SJCRH30 (cell line): ENCODE measurements at regions not wholly inside any gene's neighbourhood (a gene's known extent, or its start where the extent isn't known, plus 50 kb on each side); places are given as distances from the start of the nearest gene placed in this dataset.
A peak's percentile ranks its signal among the peaks of the same experiment; 100 is the strongest.
"Not testable (repeated sequence)": the region's sequence is repeated elsewhere in the genome, so short reads cannot be mapped to it uniquely, and the experiment has no call there.

Experiments
- DNase-seq, 2 experiments: peaks; one replicate each; pipeline ENCODE4 v3.0.0-alpha.2; 2015 to 2020
- H3K27ac ChIP-seq: fragments of 250-450 bp; sonication (Bioruptor Pico); 2 replicates; pipeline ENCODE4 v1.5.1; 2020; ENCODE audit warnings: mild to moderate bottlenecking, moderate library complexity
- H3K27me3 ChIP-seq: fragments of 250-450 bp; sonication (Bioruptor Pico); 2 replicates; pipeline ENCODE4 v1.5.1; 2020; ENCODE audit warnings: mild to moderate bottlenecking, moderate library complexity
- H3K36me3 ChIP-seq: fragments of 250-450 bp; sonication (Bioruptor Pico); 2 replicates; pipeline ENCODE4 v1.5.1; 2020; ENCODE audit warnings: mild to moderate bottlenecking, moderate library complexity
- H3K4me1 ChIP-seq: fragments of 250-450 bp; sonication (Bioruptor Pico); 2 replicates; pipeline ENCODE4 v1.5.1; 2020; ENCODE audit warnings: mild to moderate bottlenecking, moderate library complexity
- H3K4me3 ChIP-seq: fragments of 250-450 bp; sonication (Bioruptor Pico); 2 replicates; pipeline ENCODE4 v1.5.1; 2020; ENCODE audit warnings: mild to moderate bottlenecking, moderate library complexity
- H3K9me3 ChIP-seq: fragments of 250-450 bp; sonication (Bioruptor Pico); replicated peaks from 2 replicates; pipeline ENCODE4 v1.5.1; 2020; ENCODE audit warnings: mild to moderate bottlenecking, moderate library complexity

DNA sequence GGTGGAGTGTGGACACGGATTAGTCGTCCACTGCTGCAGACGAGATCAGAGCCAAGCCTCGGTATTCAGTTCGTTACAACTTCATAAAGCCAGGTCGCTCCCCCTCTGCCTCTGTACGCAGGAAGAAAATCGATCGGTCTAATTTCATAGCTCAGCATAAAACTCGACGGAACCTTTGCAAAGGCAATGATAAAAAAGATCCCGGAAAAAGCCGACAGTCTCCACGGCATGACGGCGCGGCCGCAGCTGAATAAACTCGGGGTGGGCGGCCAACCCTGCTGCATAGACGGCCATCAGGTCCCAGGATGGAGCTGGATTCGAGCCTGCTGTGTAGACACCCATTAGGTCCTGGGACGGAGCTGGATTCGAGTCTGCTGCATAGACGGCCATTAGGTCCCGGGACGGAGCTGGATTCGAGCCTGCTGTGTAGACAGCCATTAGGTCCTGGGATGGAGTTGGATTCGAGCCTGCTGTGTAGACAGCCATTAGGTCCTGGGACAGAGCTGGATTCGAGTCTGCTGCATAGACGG is 113.8 kb upstream of the PPP2R3B start:
- no peaks in the 10 kb centered on the region for H3K9me3 ChIP-seq
- no peak overlapping the region for H3K27ac ChIP-seq
- no peak overlapping the region for H3K4me3 ChIP-seq
- H3K4me1 ChIP-seq: no peaks in the 10 kb centered on the region
- no peak for DNase-seq
- no peaks in the 10 kb centered on the region for H3K27me3 ChIP-seq
- H3K36me3 ChIP-seq: no peaks in the 10 kb centered on the region

- no peak for DNase-seq
- Histone ChIP-seq H3K27me3 (no peaks in the 10 kb centered on the region), H3K4me3 (no peak overlapping the region)
Observed at GRCh38 chrX:506341-506740, 119.6 kb upstream of the PPP2R3B start.

GRCh38 chrX:508163-508562 is 121.5 kb upstream of the PPP2R3B start:
- no peak overlapping the region for H3K4me3 ChIP-seq
- no peak overlapping the region for H3K27ac ChIP-seq
- no peaks in the 10 kb centered on the region for H3K36me3 ChIP-seq
- no peaks in the 10 kb centered on the region for H3K27me3 ChIP-seq
- H3K4me1 ChIP-seq: no peaks in the 10 kb centered on the region
- DNase-seq: no peak
- H3K9me3 ChIP-seq: no peaks in the 10 kb centered on the region

More at GRCh38 chrX:506341-506740, 119.6 kb upstream of the PPP2R3B start:
- no peaks in the 10 kb centered on the region for H3K36me3 ChIP-seq
- no peaks in the 10 kb centered on the region for H3K9me3 ChIP-seq
- no peak overlapping the region for H3K27ac ChIP-seq
- H3K4me1 ChIP-seq: no peaks in the 10 kb centered on the region

DNA sequence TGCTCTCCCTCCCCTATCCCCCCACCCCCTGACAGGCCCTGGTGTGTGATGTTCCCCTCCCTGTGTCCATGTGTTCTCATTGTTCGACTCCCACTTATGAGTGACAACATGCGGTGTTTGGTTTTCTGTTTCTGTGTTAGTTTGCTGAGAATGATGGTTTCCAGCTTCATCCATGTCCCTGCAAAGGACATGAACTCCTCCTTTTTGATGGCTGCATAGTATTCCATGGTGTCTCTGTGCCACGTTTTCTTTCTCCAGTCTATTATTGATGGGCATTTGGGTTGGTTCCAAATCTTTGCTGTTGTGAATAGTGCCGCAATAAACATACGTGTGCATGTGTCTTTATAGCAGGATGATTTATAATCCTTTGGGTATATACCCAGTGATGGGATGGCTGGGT is 121.8 kb upstream of the SHOX start:
- H3K27me3 ChIP-seq, H3K36me3 ChIP-seq, H3K27ac ChIP-seq, H3K4me3 ChIP-seq, DNase-seq, H3K4me1 ChIP-seq, H3K9me3 ChIP-seq: not testable (repeated sequence)

- not testable (repeated sequence) for H3K27ac ChIP-seq, DNase-seq, H3K4me1 ChIP-seq, H3K36me3 ChIP-seq, H3K9me3 ChIP-seq, H3K27me3 ChIP-seq, H3K4me3 ChIP-seq
Observed at GRCh38 chrX:511089-511488, 119.5 kb upstream of the SHOX start.

DNA sequence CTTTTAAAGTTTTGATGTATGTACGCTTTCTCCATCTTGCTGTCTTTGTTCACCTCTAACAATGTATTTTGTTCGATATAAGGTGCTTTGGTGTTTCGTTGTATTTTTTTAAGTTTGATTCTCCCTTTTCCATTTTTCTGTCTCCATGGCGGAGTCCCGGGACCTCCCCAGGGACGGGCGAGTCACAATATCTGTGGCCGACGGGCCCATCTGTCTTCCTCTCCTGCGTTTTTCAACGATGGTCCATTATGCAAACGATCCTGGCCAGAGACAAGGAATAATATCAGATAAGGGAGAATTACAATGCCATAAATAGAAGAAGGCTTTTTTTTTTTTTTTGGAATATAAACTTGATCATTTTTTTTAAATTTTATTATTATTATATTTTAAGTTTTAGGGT is 112.3 kb upstream of the SHOX start:
- Histone ChIP-seq H3K36me3 (no peaks in the 10 kb centered on the region), H3K27ac (no peak overlapping the region), H3K4me1 (no peaks in the 10 kb centered on the region), H3K27me3 (no peaks in the 10 kb centered on the region), H3K9me3 (no peaks in the 10 kb centered on the region), H3K4me3 (no peak overlapping the region)
- no peak for DNase-seq

GRCh38 chrX:519741-520140 is 110.8 kb upstream of the SHOX start:
- H3K27me3 ChIP-seq: no peaks in the 10 kb centered on the region
- H3K36me3 ChIP-seq: no peaks in the 10 kb centered on the region
- DNase-seq: peak in 1 of 2 experiments; percentile 6
- no peaks in the 10 kb centered on the region for H3K4me1 ChIP-seq
- H3K9me3 ChIP-seq: no peaks in the 10 kb centered on the region
- no peak overlapping the region for H3K27ac ChIP-seq
- no peak overlapping the region for H3K4me3 ChIP-seq

DNA sequence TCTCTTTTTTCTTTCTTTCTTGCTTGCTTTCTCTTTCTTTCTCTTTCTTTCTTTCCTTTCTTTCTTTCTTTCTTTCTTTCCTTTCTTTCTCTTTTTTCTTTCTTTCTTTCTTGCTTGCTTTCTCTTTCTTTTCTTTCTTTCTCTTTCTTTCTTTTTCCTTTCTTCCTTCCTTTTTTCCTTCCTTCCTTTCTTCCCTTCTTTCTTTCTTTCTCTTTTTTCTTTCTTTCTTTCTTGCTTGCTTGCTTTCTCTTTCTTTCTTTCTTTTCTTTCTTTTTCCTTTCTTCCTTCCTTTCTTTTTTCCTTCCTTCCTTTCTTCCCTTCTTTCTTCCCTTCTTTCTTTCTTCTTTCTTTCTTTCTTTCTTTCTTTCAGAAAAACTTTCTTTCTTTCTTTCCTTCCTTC is 108.1 kb upstream of the SHOX start:
- no peaks in the 10 kb centered on the region for H3K27me3 ChIP-seq
- no peak for DNase-seq
- no peaks in the 10 kb centered on the region for H3K36me3 ChIP-seq
- H3K27ac ChIP-seq: no peak overlapping the region
- no peak overlapping the region for H3K4me3 ChIP-seq
- no peaks in the 10 kb centered on the region for H3K4me1 ChIP-seq
- no peaks in the 10 kb centered on the region for H3K9me3 ChIP-seq

- no peaks in the 10 kb centered on the region for H3K9me3 ChIP-seq
- no peak overlapping the region for H3K27ac ChIP-seq
- no peaks in the 10 kb centered on the region for H3K36me3 ChIP-seq
- H3K27me3 ChIP-seq: no peaks in the 10 kb centered on the region
- no peak for DNase-seq
- no peak overlapping the region for H3K4me3 ChIP-seq
- H3K4me1 ChIP-seq: no peaks in the 10 kb centered on the region
Observed at GRCh38 chrX:525134-525533, 105.5 kb upstream of the SHOX start.

GRCh38 chrX:526295-527224 is 104.0 kb upstream of the SHOX start:
- Histone ChIP-seq H3K4me1 (no peaks in the 10 kb centered on the region), H3K36me3 (no peaks in the 10 kb centered on the region), H3K4me3 (no peak overlapping the region), H3K27me3 (no peaks in the 10 kb centered on the region), H3K9me3 (no peaks in the 10 kb centered on the region), H3K27ac (no peak overlapping the region)
- peak in 1 of 2 experiments; percentile 7 for DNase-seq

DNA sequence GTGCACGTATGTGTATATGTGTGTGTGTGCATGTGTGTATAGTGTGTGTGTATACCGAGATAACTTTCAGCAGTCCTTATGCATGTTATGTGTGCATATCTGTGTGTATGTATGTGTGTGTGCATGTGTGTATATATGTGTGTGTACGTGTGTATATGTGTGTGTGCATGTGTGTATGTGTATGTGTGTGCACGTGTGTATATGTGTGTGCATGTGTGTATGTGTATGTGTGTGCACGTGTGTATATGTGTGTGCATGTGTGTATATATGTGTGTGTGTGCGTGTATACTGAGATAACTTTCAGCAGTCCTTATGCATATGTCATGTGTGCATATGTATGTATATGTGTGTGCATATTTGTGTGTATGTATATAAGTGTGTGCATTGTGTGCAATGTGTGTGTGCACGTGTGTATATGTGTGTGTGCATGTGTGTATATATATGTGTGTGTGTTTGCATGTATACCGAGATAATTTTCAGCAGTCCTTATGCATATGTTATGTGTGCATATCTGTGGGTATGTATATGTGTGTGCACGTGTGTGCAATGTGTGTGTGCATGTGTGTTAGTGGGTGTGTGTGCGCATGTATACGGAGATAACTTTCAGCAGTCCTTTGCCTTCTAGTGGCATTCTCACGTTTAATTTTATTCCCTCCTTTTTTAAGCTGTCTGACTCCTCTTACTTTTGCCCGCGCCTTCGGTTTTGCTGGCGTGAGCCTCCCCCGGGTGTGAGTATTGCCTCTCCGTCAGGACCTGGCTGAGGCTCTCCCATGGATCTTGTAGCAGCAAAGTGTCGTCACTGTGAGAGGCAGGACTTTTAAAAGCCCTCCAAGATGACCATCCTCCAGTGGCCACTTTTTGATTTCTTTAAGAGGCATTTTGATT is 99.6 kb upstream of the SHOX start:
- DNase-seq: no peak
- H3K4me3 ChIP-seq: no peak overlapping the region
- H3K36me3 ChIP-seq: no peaks in the 10 kb centered on the region
- H3K4me1 ChIP-seq: no peaks in the 10 kb centered on the region
- no peaks in the 10 kb centered on the region for H3K9me3 ChIP-seq
- H3K27ac ChIP-seq: no peak overlapping the region
- no peaks in the 10 kb centered on the region for H3K27me3 ChIP-seq

GRCh38 chrX:531611-531936 is 99.0 kb upstream of the SHOX start:
- Histone ChIP-seq H3K9me3 (no peaks in the 10 kb centered on the region), H3K36me3 (no peaks in the 10 kb centered on the region), H3K4me3 (no peak overlapping the region), H3K27ac (no peak overlapping the region), H3K27me3 (no peaks in the 10 kb centered on the region), H3K4me1 (no peaks in the 10 kb centered on the region)
- DNase-seq: no peak

DNA sequence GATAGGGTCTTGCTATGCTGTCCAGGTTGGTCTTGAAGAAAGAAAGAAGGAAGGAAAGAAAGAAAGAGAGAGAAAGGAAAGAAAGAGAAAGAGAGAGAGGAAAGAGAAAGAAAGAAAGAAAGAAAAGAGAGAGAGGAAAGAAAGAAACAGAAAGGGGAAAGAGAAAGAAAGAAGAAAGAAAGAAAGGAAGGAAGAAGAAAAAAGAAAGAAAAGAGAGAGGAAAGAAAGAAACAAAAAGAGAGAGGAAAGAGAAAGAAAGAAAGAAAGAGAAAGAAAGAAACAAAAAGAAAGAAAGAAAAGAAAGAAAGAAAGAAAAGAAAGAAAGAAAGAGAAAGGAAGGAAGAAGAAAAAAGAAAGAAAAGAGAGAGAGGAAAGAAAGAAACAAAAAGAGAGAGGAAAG is 95.8 kb upstream of the SHOX start:
- no peak overlapping the region for H3K27ac ChIP-seq
- no peak overlapping the region for H3K4me3 ChIP-seq
- no peaks in the 10 kb centered on the region for H3K27me3 ChIP-seq
- no peaks in the 10 kb centered on the region for H3K36me3 ChIP-seq
- no peaks in the 10 kb centered on the region for H3K4me1 ChIP-seq
- H3K9me3 ChIP-seq: no peaks in the 10 kb centered on the region
- DNase-seq: no peak

DNA sequence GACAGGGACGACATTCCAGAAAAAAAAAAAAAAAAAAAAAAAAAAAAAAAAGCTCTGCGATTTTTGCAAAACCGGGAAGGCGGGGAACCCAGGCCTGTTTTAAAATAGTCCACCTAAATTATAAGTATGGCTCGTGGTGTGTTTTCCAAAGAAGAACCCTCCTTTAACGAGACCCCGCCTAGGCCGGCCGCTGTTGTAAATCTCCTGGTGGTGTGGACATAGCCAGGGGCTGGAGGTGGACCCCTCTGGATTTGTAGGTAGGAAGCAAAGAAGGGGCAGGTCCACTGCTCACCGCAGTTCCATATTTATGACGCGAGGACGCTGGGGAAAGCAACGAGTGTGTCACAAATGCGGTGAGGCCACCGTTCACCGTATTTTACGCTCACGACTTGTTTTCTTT is 94.0 kb upstream of the SHOX start:
- no peak overlapping the region for H3K4me3 ChIP-seq
- no peaks in the 10 kb centered on the region for H3K9me3 ChIP-seq
- H3K27ac ChIP-seq: no peak overlapping the region
- H3K4me1 ChIP-seq: no peaks in the 10 kb centered on the region
- H3K27me3 ChIP-seq: no peaks in the 10 kb centered on the region
- DNase-seq: no peak
- no peaks in the 10 kb centered on the region for H3K36me3 ChIP-seq

GRCh38 chrX:537151-537550 is 93.4 kb upstream of the SHOX start:
- no peak for DNase-seq
- H3K27ac ChIP-seq: no peak overlapping the region
- no peaks in the 10 kb centered on the region for H3K9me3 ChIP-seq
- H3K27me3 ChIP-seq: no peaks in the 10 kb centered on the region
- H3K4me3 ChIP-seq: no peak overlapping the region
- no peaks in the 10 kb centered on the region for H3K4me1 ChIP-seq
- no peaks in the 10 kb centered on the region for H3K36me3 ChIP-seq
